ENCODE measurements at regions not wholly inside any gene's neighbourhood (a gene's known extent, or its start where the extent isn't known, plus 50 kb on each side); places are given as distances from the start of the nearest gene placed in this dataset.

GRCh38 chr10:64365663-64366062 lies 844.5 kb downstream of the REEP3 start:
- Histone ChIP-seq H3F3A (ENCODE audit: insufficient read depth) (no peaks in the 10 kb centered on the region), H3K79me2 (ENCODE audit: insufficient read depth, low read length) (no peaks in the 10 kb centered on the region), H3K27ac (ENCODE audit: low read depth, low read length) (no peak overlapping the region), H4K20me1 (ENCODE audit: low read depth, low read length) (no peaks in the 10 kb centered on the region), H3K9me3 (ENCODE audit: insufficient read depth, low read length) (no peaks in the 10 kb centered on the region), H3K27me3 (ENCODE audit: low read length) (no peaks in the 10 kb centered on the region), H3K4me3 (ENCODE audit: insufficient read depth, low read length, poor library complexity, severe bottlenecking) (no peak overlapping the region), H3K4me2 (ENCODE audit: low read depth, low read length, poor library complexity, severe bottlenecking) (no peak overlapping the region), H3K9me2 (replicated peaks; ENCODE audit: insufficient read depth, low read length) (no peaks in the 10 kb centered on the region), H2AFZ (ENCODE audit: low read depth, low read length, severe bottlenecking) (no peak overlapping the region), H3K9ac (ENCODE audit: low read length) (no peak overlapping the region), H3K36me3 (ENCODE audit: low read length) (no peaks in the 10 kb centered on the region)
- TF ChIP-seq CTCF (IDR thresholded peaks at IDR 0.05; ENCODE audit: insufficient read depth, low read length, poor library complexity, severe bottlenecking), result no peak
- no peak for TF ChIP-seq EZH2phosphoT487 (conservative IDR thresholded peaks at IDR 0.05; ENCODE audit: low read length)

GRCh38 chr10:64368298-64368697 lies 847.1 kb downstream of the REEP3 start:
- no peaks in the 10 kb centered on the region for H4K20me1 ChIP-seq (ENCODE audit: low read depth, low read length)
- H3K4me3 ChIP-seq (ENCODE audit: insufficient read depth, low read length, poor library complexity, severe bottlenecking), result no peak overlapping the region
- no peak overlapping the region for H2AFZ ChIP-seq (ENCODE audit: low read depth, low read length, severe bottlenecking)
- no peak overlapping the region for H3K27ac ChIP-seq (ENCODE audit: low read depth, low read length)
- H3K4me2 ChIP-seq (ENCODE audit: low read depth, low read length, poor library complexity, severe bottlenecking), result no peak overlapping the region
- H3K9me3 ChIP-seq (ENCODE audit: insufficient read depth, low read length), result no peaks in the 10 kb centered on the region
- H3K27me3 ChIP-seq (ENCODE audit: low read length), result no peaks in the 10 kb centered on the region
- no peaks in the 10 kb centered on the region for H3F3A ChIP-seq (ENCODE audit: insufficient read depth)
- TF ChIP-seq EZH2phosphoT487 (conservative IDR thresholded peaks at IDR 0.05; ENCODE audit: low read length) (no peak), CTCF (IDR thresholded peaks at IDR 0.05; ENCODE audit: insufficient read depth, low read length, poor library complexity, severe bottlenecking) (no peak)
- H3K9ac ChIP-seq (ENCODE audit: low read length), result no peak overlapping the region
- H3K79me2 ChIP-seq (ENCODE audit: insufficient read depth, low read length), result no peaks in the 10 kb centered on the region
- H3K36me3 ChIP-seq (ENCODE audit: low read length), result no peaks in the 10 kb centered on the region
- no peaks in the 10 kb centered on the region for H3K9me2 ChIP-seq (replicated peaks; ENCODE audit: insufficient read depth, low read length)

GRCh38 chr10:64369885-64370773 lies 848.9 kb downstream of the REEP3 start:
- no peaks in the 10 kb centered on the region for H3K27me3 ChIP-seq (ENCODE audit: low read length)
- H3K79me2 ChIP-seq (ENCODE audit: insufficient read depth, low read length), result no peaks in the 10 kb centered on the region
- H3K9me3 ChIP-seq (ENCODE audit: insufficient read depth, low read length), result no peaks in the 10 kb centered on the region
- H3K9ac ChIP-seq (ENCODE audit: low read length), result no peak overlapping the region
- H3K27ac ChIP-seq (ENCODE audit: low read depth, low read length), result no peak overlapping the region
- H2AFZ ChIP-seq (ENCODE audit: low read depth, low read length, severe bottlenecking), result no peak overlapping the region
- TF ChIP-seq EZH2phosphoT487 (conservative IDR thresholded peaks at IDR 0.05; ENCODE audit: low read length), result no peak
- no peak for TF ChIP-seq CTCF (IDR thresholded peaks at IDR 0.05; ENCODE audit: insufficient read depth, low read length, poor library complexity, severe bottlenecking)
- H3K36me3 ChIP-seq (ENCODE audit: low read length), result no peaks in the 10 kb centered on the region
- no peaks in the 10 kb centered on the region for H4K20me1 ChIP-seq (ENCODE audit: low read depth, low read length)
- no peak overlapping the region for H3K4me3 ChIP-seq (ENCODE audit: insufficient read depth, low read length, poor library complexity, severe bottlenecking)
- H3K4me2 ChIP-seq (ENCODE audit: low read depth, low read length, poor library complexity, severe bottlenecking), result no peak overlapping the region
- H3K9me2 ChIP-seq (replicated peaks; ENCODE audit: insufficient read depth, low read length), result no peaks in the 10 kb centered on the region
- no peaks in the 10 kb centered on the region for H3F3A ChIP-seq (ENCODE audit: insufficient read depth)
